Progenitor cell of endocrine pancreas (in vitro differentiated cells): ENCODE measurements at regions not wholly inside any gene's neighbourhood (a gene's known extent, or its start where the extent isn't known, plus 50 kb on each side); places are given as distances from the start of the nearest gene placed in this dataset.
"Not testable (repeated sequence)": the region's sequence is repeated elsewhere in the genome, so short reads cannot be mapped to it uniquely, and the experiment has no call there.

Source experiments
- DNase-seq: peaks from one replicate; pipeline ENCODE4 v3.0.0; 2021; ENCODE audit warnings: low spot score; ENCODE audit not compliant: unreplicated experiment
- H3K27ac Mint-ChIP-seq: 2 replicates; pipeline ENCODE4 v1.8.0; 2021; ENCODE audit warnings: mild to moderate bottlenecking, moderate library complexity, mixed read lengths
- H3K27me3 Mint-ChIP-seq: 2 replicates; pipeline ENCODE4 v1.8.0; 2021; ENCODE audit warnings: mixed read lengths
- H3K36me3 Mint-ChIP-seq: 2 replicates; pipeline ENCODE4 v1.8.0; 2022; ENCODE audit warnings: mixed read lengths; ENCODE audit not compliant: insufficient read depth
- H3K4me1 Mint-ChIP-seq: 2 replicates; pipeline ENCODE4 v1.8.0; 2021; ENCODE audit warnings: low read depth, mixed read lengths
- H3K4me3 Mint-ChIP-seq: 2 replicates; pipeline ENCODE4 v1.8.0; 2021; ENCODE audit warnings: low read depth, mild to moderate bottlenecking, moderate library complexity, mixed read lengths
- H3K9me3 Mint-ChIP-seq: 2 replicates; pipeline ENCODE4 v1.8.0; 2021; ENCODE audit warnings: low read depth, mixed read lengths
- TF ChIP-seq, protein P1 (sequence below): fragments of 200-600 bp; sonication (generic); IDR thresholded peaks from one replicate; pipeline ENCODE4 v1.5.0; 2021; ENCODE audit warnings: antibody characterized with exemption, mild to moderate bottlenecking; ENCODE audit not compliant: unreplicated experiment

DNA sequence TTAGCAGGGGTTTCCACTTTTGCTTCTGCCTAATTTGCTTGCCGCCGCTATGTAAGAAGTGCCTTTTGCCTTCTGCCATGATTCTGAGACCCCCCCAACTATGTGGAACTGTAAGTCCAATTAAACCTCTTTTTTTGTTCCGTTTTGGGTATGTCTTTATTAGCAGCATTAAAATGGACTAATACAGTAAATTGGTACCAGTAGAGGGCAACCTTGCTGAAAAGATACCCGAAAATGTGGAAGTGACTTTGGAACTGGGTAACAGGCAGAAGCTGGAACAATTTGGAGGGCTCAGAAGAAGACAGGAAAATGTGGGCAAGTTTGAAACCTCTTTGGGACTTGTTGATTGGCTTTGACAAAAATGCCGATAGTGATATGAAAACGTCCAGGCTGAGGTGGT is 216.1 kb upstream of the FSIP2 start:
- Mint-ChIP-seq H3K9me3 (peaks cover 8% of the 10 kb centered on the region), H3K4me3 (no peak overlapping the region), H3K27ac (no peak overlapping the region), H3K4me1 (no peaks in the 10 kb centered on the region), H3K27me3 (no peaks in the 10 kb centered on the region), H3K36me3 (peaks cover 5% of the 10 kb centered on the region)
- TF ChIP-seq, protein P1, sequence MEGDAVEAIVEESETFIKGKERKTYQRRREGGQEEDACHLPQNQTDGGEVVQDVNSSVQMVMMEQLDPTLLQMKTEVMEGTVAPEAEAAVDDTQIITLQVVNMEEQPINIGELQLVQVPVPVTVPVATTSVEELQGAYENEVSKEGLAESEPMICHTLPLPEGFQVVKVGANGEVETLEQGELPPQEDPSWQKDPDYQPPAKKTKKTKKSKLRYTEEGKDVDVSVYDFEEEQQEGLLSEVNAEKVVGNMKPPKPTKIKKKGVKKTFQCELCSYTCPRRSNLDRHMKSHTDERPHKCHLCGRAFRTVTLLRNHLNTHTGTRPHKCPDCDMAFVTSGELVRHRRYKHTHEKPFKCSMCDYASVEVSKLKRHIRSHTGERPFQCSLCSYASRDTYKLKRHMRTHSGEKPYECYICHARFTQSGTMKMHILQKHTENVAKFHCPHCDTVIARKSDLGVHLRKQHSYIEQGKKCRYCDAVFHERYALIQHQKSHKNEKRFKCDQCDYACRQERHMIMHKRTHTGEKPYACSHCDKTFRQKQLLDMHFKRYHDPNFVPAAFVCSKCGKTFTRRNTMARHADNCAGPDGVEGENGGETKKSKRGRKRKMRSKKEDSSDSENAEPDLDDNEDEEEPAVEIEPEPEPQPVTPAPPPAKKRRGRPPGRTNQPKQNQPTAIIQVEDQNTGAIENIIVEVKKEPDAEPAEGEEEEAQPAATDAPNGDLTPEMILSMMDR: no peak
- no peak for DNase-seq

DNA sequence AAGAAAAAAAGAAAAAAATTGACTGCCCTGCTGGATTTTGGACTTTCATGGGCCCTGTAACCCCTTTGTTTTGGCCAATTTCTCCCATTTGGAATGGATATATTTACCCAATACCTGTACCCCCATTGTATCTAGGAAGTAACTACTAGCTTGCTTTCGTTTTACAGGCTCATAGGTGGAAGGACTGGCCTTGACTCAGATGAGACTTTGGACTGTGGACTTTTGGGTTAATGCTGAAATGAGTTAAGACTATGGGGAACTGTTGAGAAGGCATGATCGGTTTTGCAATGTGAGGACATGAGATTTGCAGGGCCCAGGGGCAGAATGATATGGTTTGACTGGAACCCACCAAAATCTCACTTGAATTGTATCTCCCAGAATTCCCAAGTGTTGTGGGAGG is 214.4 kb upstream of the FSIP2 start:
- H3K4me3 Mint-ChIP-seq, H3K36me3 Mint-ChIP-seq, H3K27ac Mint-ChIP-seq, H3K27me3 Mint-ChIP-seq, DNase-seq, H3K4me1 Mint-ChIP-seq: not testable (repeated sequence)
- peaks cover 15% of the 10 kb centered on the region for H3K9me3 Mint-ChIP-seq

DNA sequence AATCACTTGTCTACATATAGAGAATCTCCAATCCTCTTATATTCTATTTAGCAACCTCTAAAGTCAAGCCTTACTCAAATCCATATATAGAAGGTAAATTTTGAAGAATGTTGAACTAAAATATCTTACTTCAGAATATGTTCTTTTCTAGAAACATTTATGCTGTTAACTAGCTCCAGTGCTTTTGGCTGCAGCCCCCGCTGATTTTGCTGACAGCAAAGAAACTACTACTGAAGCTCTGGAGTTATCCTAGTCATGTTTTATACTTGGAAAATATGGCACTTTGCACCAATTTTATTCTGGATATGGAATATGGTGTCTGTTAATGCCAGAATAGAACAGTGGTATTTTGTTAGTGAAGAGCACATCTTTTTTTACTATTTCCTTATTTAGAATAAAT is 212.4 kb upstream of the FSIP2 start:
- TF ChIP-seq, protein P1: no peak
- Mint-ChIP-seq H3K4me1 (no peaks in the 10 kb centered on the region), H3K27me3 (no peaks in the 10 kb centered on the region), H3K9me3 (peaks cover 14% of the 10 kb centered on the region), H3K36me3 (peaks cover 6% of the 10 kb centered on the region), H3K27ac (no peak overlapping the region), H3K4me3 (no peak overlapping the region)
- DNase-seq: no peak

DNA sequence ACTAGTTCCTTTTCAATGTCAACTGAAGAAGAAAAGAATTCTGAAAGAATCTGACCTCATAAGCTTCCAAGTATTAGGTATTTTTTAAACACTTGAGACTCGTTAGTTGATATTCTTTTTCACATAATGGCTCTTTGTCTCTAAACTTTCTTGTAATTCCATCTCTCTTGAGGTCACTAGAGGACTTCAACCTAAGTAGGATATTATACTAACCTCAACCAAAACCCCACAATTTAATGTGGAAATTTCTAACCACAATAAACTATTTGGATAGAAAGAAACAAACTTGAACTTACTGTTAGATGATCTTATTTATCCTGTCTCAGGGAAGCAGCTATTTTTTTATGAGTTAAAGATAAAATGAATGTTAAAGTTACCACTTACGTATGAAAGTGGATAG is 206.9 kb upstream of the FSIP2 start:
- Mint-ChIP-seq H3K4me3 (no peak overlapping the region), H3K27ac (no peak overlapping the region), H3K27me3 (no peaks in the 10 kb centered on the region), H3K36me3 (peaks cover 5% of the 10 kb centered on the region), H3K9me3 (peaks cover 9% of the 10 kb centered on the region), H3K4me1 (no peaks in the 10 kb centered on the region)
- DNase-seq: no peak
- TF ChIP-seq, protein P1: no peak

DNA sequence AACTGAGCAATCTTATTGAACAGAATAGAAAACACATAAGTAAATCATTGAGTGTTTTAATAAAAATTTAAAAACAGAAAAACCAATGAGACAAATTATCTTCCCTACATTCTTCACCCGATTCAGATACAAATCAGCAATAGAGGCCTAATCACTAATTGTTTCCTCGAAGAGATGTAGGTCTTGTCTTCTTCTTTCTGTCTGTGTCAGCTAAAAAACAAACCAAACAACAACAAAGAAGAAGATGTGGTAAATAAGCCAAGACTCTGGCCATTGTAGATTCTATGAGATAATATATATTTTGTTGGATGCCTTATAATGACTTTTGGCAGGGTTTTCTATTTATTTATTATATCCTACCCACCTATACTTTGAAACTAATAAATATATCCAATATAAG is 200.9 kb upstream of the FSIP2 start:
- Mint-ChIP-seq H3K36me3 (no peaks in the 10 kb centered on the region), H3K9me3 (no peaks in the 10 kb centered on the region), H3K4me1 (peaks cover 6% of the 10 kb centered on the region), H3K27ac (no peak overlapping the region), H3K27me3 (no peaks in the 10 kb centered on the region), H3K4me3 (no peak overlapping the region)
- TF ChIP-seq, protein P1: no peak
- DNase-seq: no peak

DNA sequence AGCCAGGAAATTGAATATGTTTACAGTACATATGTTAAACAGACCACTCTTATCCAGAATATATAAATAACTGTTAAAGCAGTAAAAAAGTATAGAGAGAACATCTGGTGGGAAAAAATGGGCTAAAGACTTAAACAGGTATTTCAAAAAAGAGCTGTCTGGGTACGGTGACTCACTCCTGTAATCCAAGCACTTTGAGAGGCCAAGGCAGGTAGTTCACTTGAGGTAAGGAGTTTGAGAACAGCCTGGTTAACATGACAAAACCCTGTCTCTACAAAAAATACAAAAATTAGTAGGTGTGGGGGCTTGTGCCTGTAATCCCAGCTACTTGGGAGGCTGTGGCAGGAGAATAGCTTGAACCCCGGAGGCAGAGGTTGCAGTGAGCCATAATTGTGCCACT is 171.4 kb upstream of the FSIP2 start:
- no peak for DNase-seq
- no peaks in the 10 kb centered on the region for H3K27me3 Mint-ChIP-seq
- TF ChIP-seq, protein P1: no peak
- no peaks in the 10 kb centered on the region for H3K4me1 Mint-ChIP-seq
- H3K36me3 Mint-ChIP-seq: peaks cover 9% of the 10 kb centered on the region
- H3K9me3 Mint-ChIP-seq: peaks cover 13% of the 10 kb centered on the region
- H3K27ac Mint-ChIP-seq: no peak overlapping the region
- no peak overlapping the region for H3K4me3 Mint-ChIP-seq
